ENCODE measurements at regions not wholly inside any gene's neighbourhood (a gene's known extent, or its start where the extent isn't known, plus 50 kb on each side); places are given as distances from the start of the nearest gene placed in this dataset.
"Not testable (repeated sequence)": the region's sequence is repeated elsewhere in the genome, so short reads cannot be mapped to it uniquely, and the experiment has no call there.

- ATAC-seq: no peak
- no peak overlapping the region for H3K27ac ChIP-seq
- no peaks in the 10 kb centered on the region for H3K36me3 ChIP-seq
- TF ChIP-seq CTCF (IDR thresholded peaks at IDR 0.05): no peak
- DNase-seq: no peak
- intact Hi-C loops (cut with DNase I): no loop called here
- peaks cover 0 to 4% (median 0%) of the 10 kb centered on the region in 9 donors for H3K4me1 ChIP-seq
- WGBS, 2 donors: 77 to 84% methylated on average over 3 of the region's 3 CpGs
- no peak overlapping the region for H3K4me3 ChIP-seq
- H3K27me3 ChIP-seq: peaks cover 0 to 5% (median 0%) of the 10 kb centered on the region in 7 donors
- H3K9me3 ChIP-seq: no peaks in the 10 kb centered on the region
Measured at GRCh38 chr3:184455991-184456390, 76.1 kb downstream of the CHRD start.

GRCh38 chr3:184456476-184456875 is 76.6 kb downstream of the CHRD start:
- Histone ChIP-seq H3K27me3 (peaks cover 0 to 5% (median 0%) of the 10 kb centered on the region in 7 donors), H3K36me3 (no peaks in the 10 kb centered on the region), H3K4me3 (no peak overlapping the region), H3K4me1 (peaks cover 0 to 4% (median 0%) of the 10 kb centered on the region in 9 donors), H3K27ac (no peak overlapping the region), H3K9me3 (no peaks in the 10 kb centered on the region)
- intact Hi-C loops (cut with DNase I): no loop called here
- TF ChIP-seq CTCF (IDR thresholded peaks at IDR 0.05): no peak
- 62 to 66% methylated on average over 4 of the region's 4 CpGs for WGBS, 2 donors
- DNase-seq: no peak
- ATAC-seq: no peak

GRCh38 chr3:184457329-184457728 is 77.5 kb downstream of the CHRD start:
- Histone ChIP-seq H3K27me3 (peaks cover 0 to 5% (median 0%) of the 10 kb centered on the region in 7 donors), H3K9me3 (no peaks in the 10 kb centered on the region), H3K36me3 (no peaks in the 10 kb centered on the region), H3K27ac (no peak overlapping the region), H3K4me1 (peaks cover 0 to 4% (median 0%) of the 10 kb centered on the region in 9 donors), H3K4me3 (no peak overlapping the region)
- intact Hi-C loops (cut with DNase I): no loop called here
- ATAC-seq (no peak), DNase-seq (no peak)
- no peak for TF ChIP-seq CTCF (IDR thresholded peaks at IDR 0.05)
- WGBS, 2 donors: 95 to 96% methylated on average over 1 of the region's 1 CpG

- intact Hi-C loops (cut with DNase I); H3K27me3 ChIP-seq; DNase-seq; H3K9me3 ChIP-seq; H3K4me3 ChIP-seq; H3K27ac ChIP-seq; H3K36me3 ChIP-seq; H3K4me1 ChIP-seq; ATAC-seq: not testable (repeated sequence)
- 94 to 98% methylated on average over 7 of the region's 7 CpGs for WGBS, 2 donors
Measured at GRCh38 chr3:184457784-184458377, 78.0 kb downstream of the CHRD start.

GRCh38 chr3:184459355-184459754 is 79.5 kb downstream of the CHRD start:
- Histone ChIP-seq H3K9me3 (no peaks in the 10 kb centered on the region), H3K4me3 (no peak overlapping the region), H3K27me3 (no peaks in the 10 kb centered on the region), H3K27ac (peak overlapping the region in 1 of 10 donors; percentile 52), H3K36me3 (no peaks in the 10 kb centered on the region), H3K4me1 (peaks cover 0 to 4% (median 0%) of the 10 kb centered on the region in 9 donors)
- no peak for TF ChIP-seq CTCF (IDR thresholded peaks at IDR 0.05)
- no peak for DNase-seq
- peak in 5 of 8 donors; percentile 7 to 90 (median 76) for ATAC-seq
- WGBS, 2 donors: 55 to 57% methylated on average over 4 of the region's 4 CpGs
- intact Hi-C loops (cut with DNase I): no loop called here

Measured in heart right ventricle (tissue), 16 donors.